ENCODE measurements at regions not wholly inside any gene's neighbourhood (a gene's known extent, or its start where the extent isn't known, plus 50 kb on each side); places are given as distances from the start of the nearest gene placed in this dataset.
A peak's percentile ranks its signal among the peaks of the same experiment; 100 is the strongest.

DNA sequence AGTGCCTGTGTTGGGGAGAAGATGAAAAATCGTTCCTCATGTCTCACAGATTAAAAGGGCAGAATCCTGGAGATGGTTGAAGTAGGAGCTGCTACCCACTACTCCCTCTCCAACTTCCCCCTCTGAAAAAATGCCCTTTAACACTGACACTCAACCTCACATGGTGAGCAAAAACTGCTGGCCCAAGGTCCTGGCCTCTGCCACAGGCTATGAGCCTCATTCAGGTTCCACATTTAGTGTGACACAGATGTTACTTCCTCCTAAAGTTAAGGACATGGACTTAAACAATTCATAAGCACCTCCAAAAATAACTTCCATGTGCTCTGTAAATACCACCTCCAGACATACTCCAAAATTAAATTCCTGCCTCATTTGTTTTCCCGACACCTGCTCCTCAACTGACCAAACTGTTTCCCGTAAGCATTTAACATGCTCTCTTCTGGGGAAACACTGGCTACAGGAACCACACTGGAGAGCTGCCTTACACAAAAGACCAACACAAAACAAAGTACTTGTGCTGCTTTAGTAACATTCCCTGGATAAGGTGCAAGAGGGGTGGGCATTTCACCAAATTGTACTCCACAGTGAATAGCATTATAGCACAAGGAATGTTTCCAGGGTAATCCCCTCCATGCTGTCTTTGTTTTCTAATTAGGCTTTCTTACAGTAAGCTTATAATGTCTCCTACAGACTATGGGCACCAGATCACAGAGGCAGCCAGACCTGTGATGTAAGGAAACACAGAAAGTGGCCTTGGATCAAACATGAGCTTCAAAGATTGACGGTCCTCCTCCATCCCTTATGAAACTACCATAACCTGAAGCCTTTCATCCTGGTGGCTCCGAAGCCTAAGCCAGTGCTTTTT is 57.0 kb downstream of the PHLDA1 start:
- DNase-seq (ENCODE audit: insufficient read length, low spot score), result no peak
- no peak for FAIRE-seq

DNA sequence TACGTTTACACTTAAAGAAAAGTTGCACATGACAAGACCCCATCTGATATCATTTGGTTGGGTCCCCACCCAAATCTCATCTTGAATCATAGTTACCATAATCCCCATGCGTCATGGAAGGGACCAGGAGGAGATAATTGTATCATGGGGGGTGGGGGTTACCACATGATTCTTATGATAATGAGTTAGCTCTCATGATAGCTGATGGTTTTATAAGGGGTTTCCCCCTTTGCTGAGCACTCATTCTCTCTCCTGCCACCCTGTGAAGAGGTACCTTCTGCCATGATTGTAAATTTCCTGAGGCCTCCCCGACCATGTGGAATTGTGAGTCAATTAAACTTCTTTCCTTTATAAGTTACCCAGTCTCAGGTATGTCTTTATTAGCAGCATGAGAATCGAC is 60.3 kb downstream of the PHLDA1 start:
- DNase-seq (ENCODE audit: insufficient read length, low spot score), result no peak
- no peak for FAIRE-seq

DNA sequence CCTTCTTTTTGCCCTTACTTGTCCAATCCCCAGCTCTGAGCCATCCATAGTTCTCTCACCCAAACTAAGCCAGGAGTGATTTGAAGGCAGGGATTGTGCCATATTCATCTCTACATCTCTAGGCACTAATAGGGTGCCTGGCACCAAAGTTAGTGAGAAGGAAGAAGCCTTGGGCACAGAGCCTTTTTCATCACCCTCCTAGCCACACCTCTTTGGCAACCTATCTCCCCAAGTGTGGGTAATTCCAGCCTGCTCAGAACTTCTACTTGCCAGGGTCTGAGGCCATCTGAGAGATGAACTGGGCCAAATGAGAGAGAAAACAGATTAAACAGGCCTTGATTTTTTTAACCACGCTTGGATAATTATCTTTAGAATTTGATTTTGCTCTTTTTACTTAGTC is 61.3 kb downstream of the PHLDA1 start:
- DNase-seq (ENCODE audit: insufficient read length, low spot score), result no peak
- no peak for FAIRE-seq

DNA sequence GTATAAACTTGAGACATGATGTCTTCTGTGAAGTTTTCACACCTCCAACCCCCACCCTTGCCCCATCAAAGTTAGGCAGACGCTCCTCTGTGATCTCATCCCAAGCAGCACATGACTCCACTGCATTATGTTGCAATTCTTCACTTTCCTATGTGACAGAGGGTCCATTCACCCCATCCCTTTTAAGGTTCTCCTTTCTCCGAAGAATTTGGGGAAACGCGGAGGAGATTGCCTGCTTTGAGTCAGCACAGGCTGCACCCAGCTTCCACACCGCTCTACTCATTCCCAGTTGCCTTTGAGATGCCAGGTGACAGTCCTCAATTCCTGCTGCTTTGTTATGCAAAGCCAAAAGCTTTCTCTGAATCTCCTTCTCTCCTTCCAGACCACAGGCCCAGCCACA is 61.8 kb downstream of the PHLDA1 start:
- DNase-seq (ENCODE audit: insufficient read length, low spot score) (no peak), FAIRE-seq (no peak)

DNA sequence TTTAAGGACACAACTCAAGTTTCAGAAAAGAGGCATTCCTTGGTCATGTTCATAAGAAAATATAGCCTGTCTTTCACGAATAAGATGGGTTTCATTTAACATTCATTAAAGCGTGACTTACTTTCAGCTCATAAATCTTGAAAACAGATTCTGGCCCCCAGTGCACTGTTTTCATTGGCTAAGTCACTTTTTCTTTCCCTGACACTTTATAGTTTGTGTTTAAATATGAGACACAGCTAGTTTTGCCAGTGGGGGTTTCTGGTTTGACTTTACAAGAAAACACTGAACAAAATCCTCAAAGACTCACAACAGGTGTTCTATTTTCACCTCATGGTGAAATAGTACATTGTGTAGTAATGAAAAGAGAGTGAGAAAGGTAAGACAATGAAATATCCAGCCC is 65.9 kb downstream of the PHLDA1 start:
- no peak for FAIRE-seq
- DNase-seq (ENCODE audit: insufficient read length, low spot score), result no peak

DNA sequence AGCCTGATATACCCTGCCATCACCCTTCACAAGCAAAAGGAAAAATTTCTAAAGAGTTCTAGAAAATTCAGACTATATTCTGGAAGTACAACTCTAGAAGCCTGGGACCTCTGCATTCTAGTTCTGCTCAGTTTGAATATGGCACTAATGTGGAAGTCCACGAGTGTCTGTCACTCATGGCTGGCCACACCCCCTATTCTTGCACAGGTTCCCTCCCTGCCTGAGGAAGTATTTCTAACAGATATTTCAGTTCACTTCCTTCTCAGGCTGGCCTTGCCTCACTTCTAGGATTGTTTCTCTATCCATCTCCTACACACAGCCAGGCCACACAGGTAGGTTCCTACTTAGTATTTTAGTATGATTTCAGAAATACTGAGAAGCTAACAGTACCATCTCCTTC is 67.4 kb downstream of the PHLDA1 start:
- FAIRE-seq (no peak), DNase-seq (ENCODE audit: insufficient read length, low spot score) (no peak)

DNA sequence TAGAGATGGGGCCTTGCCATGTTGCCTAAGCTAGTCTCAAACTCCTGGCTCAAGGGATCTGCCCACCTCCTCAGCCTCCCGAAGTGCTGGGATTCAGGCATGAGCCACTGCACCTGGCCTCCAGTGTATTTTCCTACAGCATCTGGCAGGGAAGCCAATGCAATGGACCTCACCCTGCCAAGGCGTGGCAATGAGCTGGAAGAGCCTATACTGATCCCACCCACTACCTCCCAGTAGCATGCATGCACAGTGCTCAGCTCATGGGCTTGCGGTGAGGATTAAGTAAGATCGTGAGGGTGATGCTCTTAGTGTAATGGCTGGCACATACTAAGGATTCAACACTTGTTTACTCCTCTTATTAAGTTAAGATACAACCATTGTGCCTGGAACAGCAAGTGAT is 69.7 kb downstream of the PHLDA1 start:
- no peak for DNase-seq (ENCODE audit: insufficient read length, low spot score)

DNA sequence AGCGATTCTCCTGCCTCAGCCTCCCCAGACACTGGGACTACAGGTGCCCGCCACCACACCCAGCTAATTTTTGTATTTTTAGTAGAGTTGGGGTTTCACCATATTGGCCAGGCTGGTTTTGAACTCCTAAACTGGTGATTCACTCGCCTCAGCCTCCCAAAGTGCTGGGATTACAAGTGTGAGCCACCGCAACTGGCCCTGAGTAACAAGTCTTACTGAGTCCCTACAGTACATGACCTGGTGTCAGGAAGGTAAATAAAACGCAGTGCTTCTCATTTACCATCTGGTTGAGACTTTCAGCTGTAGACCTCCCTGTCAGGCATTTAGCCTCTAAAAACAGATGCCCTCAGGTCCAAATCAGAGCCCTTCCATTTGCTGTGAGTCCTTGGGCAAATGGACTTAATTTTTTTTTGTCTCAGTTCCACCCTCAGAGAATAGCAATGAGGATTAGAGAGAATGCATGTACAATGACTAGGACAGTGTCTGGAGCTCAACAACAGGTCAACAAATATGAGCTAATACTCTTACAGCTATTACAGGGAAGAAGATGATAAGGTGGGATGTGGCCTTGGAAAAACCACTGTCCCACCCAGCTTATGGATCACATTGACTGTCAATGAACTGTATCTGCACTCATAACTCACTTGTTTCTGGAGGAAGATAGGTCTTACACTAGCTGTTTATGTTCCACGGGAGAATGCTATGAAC is 70.5 kb downstream of the PHLDA1 start:
- no peak for DNase-seq (ENCODE audit: insufficient read length, low spot score)
- no peak for FAIRE-seq

More for the DNA sequence above, 69.7 kb downstream of the PHLDA1 start:
- no peak for FAIRE-seq

DNA sequence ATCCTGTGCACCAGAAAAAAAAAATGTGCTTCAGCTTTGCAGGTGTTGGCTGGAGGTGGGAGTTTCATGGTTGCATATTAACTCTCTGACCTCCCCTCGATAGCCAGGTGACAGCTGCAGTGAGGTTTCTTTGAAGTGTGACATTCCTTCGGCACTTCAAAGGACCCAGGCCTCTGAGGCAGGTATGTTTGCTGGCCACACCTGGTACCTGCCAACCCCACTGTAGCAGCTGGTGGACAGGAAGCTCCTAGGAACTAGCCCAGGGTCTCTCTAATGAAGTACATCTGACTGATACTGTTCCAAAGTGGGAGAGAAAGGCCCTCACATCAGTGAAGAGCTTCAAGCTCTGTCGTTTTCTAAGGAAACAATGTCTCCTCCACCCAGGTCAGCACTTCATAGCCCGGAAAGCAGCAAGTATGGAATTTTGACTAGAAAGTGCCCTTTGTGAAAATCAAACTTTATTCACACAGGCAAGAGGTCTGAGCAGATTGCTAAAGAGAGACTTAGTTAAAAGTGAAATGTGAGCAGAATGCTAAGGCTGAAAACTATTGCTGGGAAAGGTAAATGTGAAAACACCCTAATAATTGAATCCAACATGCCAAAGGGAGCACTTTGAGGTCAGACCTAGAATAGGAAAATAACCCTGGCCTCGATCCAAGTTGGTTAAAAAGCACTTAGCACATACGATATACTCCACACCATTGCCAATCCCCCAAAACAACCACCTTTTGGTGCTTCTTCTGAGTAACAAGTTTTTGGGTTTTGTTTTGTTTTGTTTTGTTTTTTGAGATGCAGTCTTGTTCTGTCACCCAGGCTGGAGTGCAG is 71.3 kb downstream of the PHLDA1 start:
- DNase-seq (ENCODE audit: insufficient read length, low spot score) (no peak), FAIRE-seq (no peak)

DNA sequence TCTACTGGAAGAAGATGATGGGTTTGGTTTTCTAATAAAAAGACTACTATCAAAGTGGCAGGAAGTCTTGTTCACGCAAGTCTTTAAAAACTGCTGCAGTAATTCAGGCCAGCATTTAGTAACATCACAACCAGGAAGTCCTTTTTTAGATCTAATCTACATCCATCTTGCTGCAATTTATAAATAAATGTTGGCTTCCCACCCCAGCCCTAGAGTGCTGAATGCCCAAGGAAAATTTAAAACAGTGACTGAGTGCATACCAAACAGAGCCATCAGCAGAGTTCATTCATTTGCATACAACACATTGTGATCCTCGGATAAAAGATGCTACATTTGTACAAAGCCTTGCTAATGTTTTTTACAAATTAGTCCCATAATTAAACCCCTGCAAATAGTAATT is 72.1 kb downstream of the PHLDA1 start:
- DNase-seq (ENCODE audit: insufficient read length, low spot score) (no peak), FAIRE-seq (no peak)

DNA sequence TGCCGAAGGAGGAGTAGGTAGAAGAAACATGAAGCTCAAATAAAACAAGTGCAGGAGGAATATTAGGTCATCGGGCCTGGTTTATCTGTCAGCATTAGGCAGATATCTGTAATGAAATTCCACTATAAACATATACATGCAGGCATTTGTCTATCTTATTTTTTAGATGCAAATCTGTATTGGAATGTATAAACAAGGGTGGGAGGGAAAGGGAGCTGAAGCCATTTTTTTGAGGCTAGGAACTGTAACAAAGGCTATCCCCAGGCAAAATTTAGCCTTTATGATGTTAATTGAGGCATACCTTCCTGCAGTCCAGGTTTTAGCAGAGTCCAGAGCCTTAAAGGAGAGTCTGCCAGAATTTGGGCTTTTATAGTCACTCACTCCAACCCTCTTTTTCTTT is 72.5 kb downstream of the PHLDA1 start:
- FAIRE-seq (no peak), DNase-seq (ENCODE audit: insufficient read length, low spot score) (no peak)

DNA sequence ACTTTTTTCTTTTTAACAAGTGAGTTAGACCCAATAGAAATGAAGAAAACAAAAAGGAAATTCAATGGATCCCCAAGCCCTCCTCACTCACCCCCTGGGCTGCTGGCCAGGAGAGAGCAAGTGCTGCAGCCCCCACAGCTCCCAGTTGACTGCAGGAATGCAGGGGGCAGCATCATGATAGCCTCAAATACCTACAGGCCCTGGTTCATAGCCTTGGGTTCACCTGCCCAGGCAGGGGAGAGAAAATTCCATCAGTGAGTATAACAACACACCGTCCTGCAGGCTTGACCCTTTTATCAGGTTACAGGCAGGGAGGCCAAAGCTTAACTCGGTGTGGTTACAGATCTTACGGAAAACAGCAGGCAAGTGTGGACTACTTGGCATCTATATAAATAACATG is 76.3 kb downstream of the PHLDA1 start:
- FAIRE-seq, result no peak

DNA sequence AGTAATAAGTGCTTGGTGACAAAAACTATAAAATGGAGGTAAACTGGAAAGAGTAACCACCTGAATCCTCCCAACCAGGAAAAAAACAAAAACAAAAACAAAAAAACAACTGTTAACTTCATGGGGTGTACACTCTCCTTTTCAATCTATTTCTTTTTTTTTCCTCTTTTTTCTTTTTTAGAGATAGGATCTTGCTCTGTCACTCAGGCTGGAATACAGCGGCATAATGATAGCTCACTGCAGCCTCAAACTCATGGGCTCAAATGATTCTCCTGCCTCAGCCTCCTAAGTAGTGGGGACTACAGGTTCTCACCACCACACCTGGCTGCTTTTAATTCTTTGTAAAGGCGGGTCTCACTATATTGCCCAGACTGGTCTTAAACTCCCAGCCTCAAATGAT is 76.8 kb downstream of the PHLDA1 start:
- no peak for FAIRE-seq

More for the DNA sequence above, 76.3 kb downstream of the PHLDA1 start:
- no peak for DNase-seq (ENCODE audit: insufficient read length, low spot score)

DNA sequence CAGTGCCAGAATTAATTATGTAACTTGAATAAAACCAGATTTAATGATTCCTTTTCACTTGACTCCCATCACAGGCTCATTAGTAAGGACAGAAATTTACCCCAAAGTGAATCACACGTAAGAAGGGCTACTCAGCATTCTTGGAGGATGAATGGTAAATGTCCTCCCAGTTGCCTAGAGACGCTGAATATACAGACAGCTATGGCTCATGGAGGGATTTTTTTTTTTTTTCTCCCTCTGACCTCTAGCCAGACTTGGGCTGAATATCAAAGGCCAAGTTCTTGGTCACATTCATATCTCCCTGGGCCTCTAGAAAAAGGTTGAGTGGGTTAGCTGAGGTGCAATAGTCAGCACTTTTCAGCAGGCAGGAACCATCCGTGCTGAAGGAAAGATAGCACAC is 77.5 kb downstream of the PHLDA1 start:
- no peak for FAIRE-seq
- peak; percentile 80 for DNase-seq (ENCODE audit: insufficient read length, low spot score)

More for the DNA sequence above, 76.8 kb downstream of the PHLDA1 start:
- DNase-seq (ENCODE audit: insufficient read length, low spot score), result no peak

DNA sequence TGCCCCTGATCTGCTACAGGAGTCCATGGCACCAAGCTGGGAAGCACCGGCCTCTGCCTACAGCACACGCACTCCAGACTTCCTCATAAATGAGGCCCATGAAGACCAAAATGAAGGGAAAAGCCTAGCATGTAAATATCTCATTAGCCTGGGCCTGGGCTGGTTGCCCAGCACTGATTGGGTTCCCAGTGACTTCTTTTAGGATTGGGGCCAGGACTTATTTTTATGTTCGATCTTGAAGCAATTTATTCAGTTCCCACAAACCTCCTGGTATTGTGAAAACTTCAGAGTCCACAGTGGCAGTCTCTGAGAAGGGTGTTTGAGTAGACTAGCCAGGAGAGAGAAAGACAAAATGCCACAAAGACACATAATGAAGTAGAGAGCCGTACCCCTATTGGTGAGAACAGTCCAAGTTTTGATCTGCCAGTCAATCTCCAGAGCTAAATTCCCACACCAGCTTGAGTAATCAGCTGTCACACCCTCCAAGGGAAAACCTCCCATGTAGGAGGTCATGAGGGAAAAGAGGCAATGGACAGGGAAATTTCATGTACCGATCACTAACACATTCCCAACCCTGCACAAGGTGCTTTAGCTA is 78.2 kb downstream of the PHLDA1 start:
- DNase-seq (ENCODE audit: insufficient read length, low spot score) (no peak), FAIRE-seq (peak; percentile 4)

DNA sequence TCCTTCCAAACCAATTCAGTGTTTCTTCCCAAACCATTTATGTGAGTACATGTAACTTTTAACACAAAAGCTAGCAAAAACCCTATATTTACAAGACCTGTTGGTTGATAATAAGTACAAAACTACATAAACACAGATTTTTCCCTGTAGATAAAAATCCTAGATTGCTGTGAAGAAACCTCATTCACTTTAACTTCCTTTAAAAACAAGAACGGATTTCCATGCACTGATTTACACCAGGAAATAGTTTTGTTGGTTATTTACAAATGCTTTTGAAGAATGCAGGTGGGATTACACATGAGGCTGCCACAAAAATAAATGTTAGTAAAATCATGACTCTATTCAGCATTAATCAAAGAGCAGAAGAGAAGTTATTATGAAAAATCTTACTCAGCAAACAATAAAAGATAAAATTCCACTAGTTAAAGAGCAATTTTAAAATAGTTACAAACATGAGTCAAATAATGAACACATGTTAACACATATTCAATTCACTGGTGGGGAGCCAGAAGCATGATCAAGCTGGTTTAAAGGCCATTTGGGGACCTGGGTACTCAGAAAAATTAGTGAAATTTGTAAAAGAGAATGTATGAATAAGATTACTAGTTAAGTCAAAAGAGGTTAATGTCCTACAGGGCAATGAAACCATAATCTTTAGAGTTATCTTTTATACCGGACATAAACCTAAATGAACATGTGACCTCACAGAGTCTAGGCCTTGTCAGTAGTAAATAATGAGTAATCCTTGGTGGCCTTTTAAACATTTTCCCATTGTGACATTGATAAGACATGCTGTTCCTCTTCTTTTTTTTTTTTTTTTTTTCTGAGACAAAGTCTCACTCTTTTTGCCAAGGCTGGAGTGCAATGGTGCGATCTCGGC is 79.9 kb downstream of the PHLDA1 start:
- DNase-seq (ENCODE audit: insufficient read length, low spot score) (no peak), FAIRE-seq (no peak)

DNA sequence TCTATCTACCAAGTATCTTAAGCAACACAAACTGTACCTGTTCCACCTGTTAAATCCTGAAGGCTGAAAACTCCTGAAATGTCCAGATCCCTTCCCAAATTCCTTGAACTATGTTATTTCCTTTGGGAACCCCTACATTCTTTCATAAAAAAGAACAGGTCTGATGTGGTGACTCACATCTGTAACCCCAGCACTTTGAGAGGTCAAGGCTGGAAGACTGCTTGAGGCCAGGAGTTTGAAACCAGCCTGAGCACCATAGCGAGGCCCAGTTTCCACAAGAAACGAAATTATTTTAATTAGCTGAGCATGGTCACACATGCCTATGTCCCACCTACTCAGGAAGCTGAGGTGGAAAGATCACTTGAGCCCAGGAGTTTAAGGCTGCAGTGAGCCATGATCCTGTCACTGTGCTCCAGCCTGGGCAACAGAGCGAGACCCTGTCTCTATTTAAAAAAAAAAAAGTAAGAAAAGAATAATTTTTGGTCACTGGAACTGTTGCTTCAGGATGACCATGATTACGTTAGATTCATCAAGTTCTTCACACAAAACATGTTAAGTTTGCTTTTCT is 84.3 kb downstream of the PHLDA1 start:
- DNase-seq (ENCODE audit: insufficient read length, low spot score), result no peak
- no peak for FAIRE-seq

DNA sequence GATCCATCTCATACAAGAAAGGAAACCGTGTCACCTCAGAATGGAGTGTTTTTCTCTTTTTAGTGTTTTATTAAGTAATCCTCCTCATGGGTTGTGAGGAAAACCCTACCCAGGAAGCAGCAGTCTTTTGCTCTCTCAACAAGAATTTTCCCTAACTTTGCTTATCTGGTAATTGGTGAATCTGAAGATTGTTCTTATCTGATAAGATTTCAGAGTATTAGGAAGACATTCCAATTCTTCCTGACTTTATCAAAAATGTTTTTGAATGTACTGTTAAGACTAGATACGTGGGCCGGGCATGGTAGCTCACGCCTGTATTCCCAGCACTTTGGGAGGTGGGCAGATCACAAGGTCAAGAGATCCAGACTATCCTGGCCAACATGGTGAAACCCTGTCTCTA is 86.0 kb downstream of the PHLDA1 start:
- DNase-seq (ENCODE audit: insufficient read length, low spot score) (no peak), FAIRE-seq (no peak)

DNA sequence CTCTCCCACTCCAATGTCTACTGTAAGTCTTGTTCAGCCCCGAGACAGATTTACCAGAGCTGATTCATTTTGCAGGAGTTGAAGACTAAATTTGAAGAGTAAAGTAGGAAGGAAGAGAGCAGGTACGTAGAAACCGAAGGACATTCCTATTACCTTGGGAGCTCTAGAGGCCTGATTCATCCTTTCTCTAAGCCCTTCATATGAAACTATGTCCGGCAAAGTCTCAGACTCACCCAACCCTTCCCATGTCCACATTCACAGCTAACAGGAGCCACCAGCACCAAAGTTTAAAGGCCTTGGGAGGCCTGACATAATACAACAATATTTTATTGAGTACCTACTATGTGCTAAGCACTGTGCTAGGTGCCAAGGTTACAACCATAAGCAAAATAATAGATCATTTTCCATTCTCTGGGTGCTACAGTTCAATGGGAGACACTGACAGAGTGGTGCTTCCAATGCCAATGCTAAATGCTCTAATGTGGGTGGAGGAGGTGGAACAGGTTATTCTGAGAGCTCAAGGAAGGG is 86.6 kb downstream of the PHLDA1 start:
- FAIRE-seq (no peak), DNase-seq (ENCODE audit: insufficient read length, low spot score) (no peak)

All from HTR-8/SVneo (cell line).